Activated CD4-positive, alpha-beta T cell treated with anti-CD3 and anti-CD28 coated beads for 36 hours (primary cell): ENCODE measurements at regions not wholly inside any gene's neighbourhood (a gene's known extent, or its start where the extent isn't known, plus 50 kb on each side); places are given as distances from the start of the nearest gene placed in this dataset.

Source experiments
- ATAC-seq: fragments of 200-7000 bp; cut with Tn5 transposase; one replicate; pipeline ENCODE4 v1.10.0; 2021; ENCODE audit warnings: mild to moderate bottlenecking, moderate library complexity
- CTCF ChIA-PET: fragments of 350-600 bp; sonication (Branson Sonifier 250); formaldehyde crosslinking; loops from one replicate; lab custom pipeline; 2021; ENCODE audit warnings: antibody characterized with exemption; lab: Charles Lee
- POLR2A ChIA-PET: fragments of 350-600 bp; sonication (Branson Sonifier 250); formaldehyde crosslinking; loops from one replicate; lab custom pipeline; 2021; ENCODE audit warnings: antibody characterized with exemption, inconsistent platforms; lab: Charles Lee
- DNase-seq: peaks from one replicate; pipeline ENCODE4 v3.0.0-alpha.2; 2020
- H3K27ac Mint-ChIP-seq: one replicate; pipeline ENCODE4 v1.8.0; 2021; ENCODE audit warnings: mixed read lengths
- H3K27me3 Mint-ChIP-seq: one replicate; pipeline ENCODE4 v1.8.0; 2021; ENCODE audit warnings: mixed read lengths
- H3K36me3 Mint-ChIP-seq: one replicate; pipeline ENCODE4 v1.8.0; 2021; ENCODE audit warnings: low read depth, mixed read lengths
- H3K4me1 Mint-ChIP-seq: one replicate; pipeline ENCODE4 v1.8.0; 2021; ENCODE audit warnings: mixed read lengths
- H3K4me3 Mint-ChIP-seq: one replicate; pipeline ENCODE4 v1.8.0; 2021; ENCODE audit warnings: mild to moderate bottlenecking, moderate library complexity, mixed read lengths
- H3K9me3 Mint-ChIP-seq: one replicate; pipeline ENCODE4 v1.8.0; 2021; ENCODE audit warnings: low read depth, mixed read lengths
- intact Hi-C, 2 experiments: fragments of 100-400 bp; cut with DNase I in 1 of 2; cut with micrococcal nuclease in 1 of 2; formaldehyde crosslinking; loops; one replicate each; pipeline versions ENCODE4 v1.14.2 to v1.15.1; 2022 to 2024; cut with DNase I, micrococcal nuclease

GRCh38 chr2:120885321-120885720, 149.7 kb downstream of the GLI2 start:
- CTCF ChIA-PET = no interaction called here
- DNase-seq = no peak
- intact Hi-C loops = no loop called here
- no peak for ATAC-seq
- Mint-ChIP-seq H3K36me3 (no peaks in the 10 kb centered on the region), H3K4me1 (no peaks in the 10 kb centered on the region), H3K4me3 (no peak overlapping the region), H3K9me3 (no peaks in the 10 kb centered on the region), H3K27ac (no peak overlapping the region), H3K27me3 (peaks cover 1% of the 10 kb centered on the region)
- POLR2A ChIA-PET = interaction anchor here (0.7 kb wide), 1 partner anchor 9 kb away, joined by 4 read pairs; no protein-coding TSS in a partner anchor

GRCh38 chr2:120885749-120886148, 150.1 kb downstream of the GLI2 start:
- CTCF ChIA-PET = no interaction called here
- no peaks in the 10 kb centered on the region for H3K27me3 Mint-ChIP-seq
- no peak for DNase-seq
- POLR2A ChIA-PET = no interaction called here
- H3K36me3 Mint-ChIP-seq = no peaks in the 10 kb centered on the region
- H3K4me1 Mint-ChIP-seq = no peaks in the 10 kb centered on the region
- intact Hi-C loops = no loop called here
- no peak overlapping the region for H3K4me3 Mint-ChIP-seq
- H3K27ac Mint-ChIP-seq = no peak overlapping the region
- no peaks in the 10 kb centered on the region for H3K9me3 Mint-ChIP-seq
- ATAC-seq = no peak

GRCh38 chr2:120886534-120887319, 151.1 kb downstream of the GLI2 start:
- no peaks in the 10 kb centered on the region for H3K27me3 Mint-ChIP-seq
- no peak for DNase-seq
- no peaks in the 10 kb centered on the region for H3K36me3 Mint-ChIP-seq
- H3K9me3 Mint-ChIP-seq = no peaks in the 10 kb centered on the region
- H3K4me1 Mint-ChIP-seq = no peaks in the 10 kb centered on the region
- intact Hi-C loops = no loop called here
- no peak overlapping the region for H3K27ac Mint-ChIP-seq
- no peak overlapping the region for H3K4me3 Mint-ChIP-seq
- ATAC-seq = no peak
- ChIA-PET CTCF (no interaction called here), POLR2A (no interaction called here)

- no peak overlapping the region for H3K4me3 Mint-ChIP-seq
- intact Hi-C loops = no loop called here
- ChIA-PET CTCF (no interaction called here), POLR2A (no interaction called here)
- H3K9me3 Mint-ChIP-seq = no peaks in the 10 kb centered on the region
- ATAC-seq = no peak
- H3K27me3 Mint-ChIP-seq = no peaks in the 10 kb centered on the region
- no peaks in the 10 kb centered on the region for H3K4me1 Mint-ChIP-seq
- H3K27ac Mint-ChIP-seq = no peak overlapping the region
- no peaks in the 10 kb centered on the region for H3K36me3 Mint-ChIP-seq
- no peak for DNase-seq
Observed at GRCh38 chr2:120887320-120887697, 151.6 kb downstream of the GLI2 start.

- no peaks in the 10 kb centered on the region for H3K36me3 Mint-ChIP-seq
Observed at GRCh38 chr2:120887741-120888231, 152.1 kb downstream of the GLI2 start.

GRCh38 chr2:120888851-120889250, 153.2 kb downstream of the GLI2 start:
- ChIA-PET POLR2A (no interaction called here), CTCF (no interaction called here)
- Mint-ChIP-seq H3K27me3 (no peaks in the 10 kb centered on the region), H3K4me3 (no peak overlapping the region), H3K36me3 (no peaks in the 10 kb centered on the region), H3K9me3 (no peaks in the 10 kb centered on the region), H3K27ac (no peak overlapping the region), H3K4me1 (no peaks in the 10 kb centered on the region)
- intact Hi-C loops = no loop called here
- ATAC-seq = no peak
- no peak for DNase-seq

More at GRCh38 chr2:120887741-120888231, 152.1 kb downstream of the GLI2 start:
- CTCF ChIA-PET = interaction anchor here (0.7 kb wide), 1 partner anchor 213 kb away, joined by 3 read pairs; no protein-coding TSS in a partner anchor
- no peak for DNase-seq
- POLR2A ChIA-PET = no interaction called here
- Mint-ChIP-seq H3K27me3 (no peaks in the 10 kb centered on the region), H3K27ac (no peak overlapping the region), H3K9me3 (no peaks in the 10 kb centered on the region), H3K4me3 (no peak overlapping the region), H3K4me1 (no peaks in the 10 kb centered on the region)
- no peak for ATAC-seq
- intact Hi-C loops = no loop called here

- no peak for ATAC-seq
- Mint-ChIP-seq H3K36me3 (no peaks in the 10 kb centered on the region), H3K9me3 (no peaks in the 10 kb centered on the region), H3K4me1 (no peaks in the 10 kb centered on the region), H3K4me3 (no peak overlapping the region), H3K27me3 (no peaks in the 10 kb centered on the region), H3K27ac (no peak overlapping the region)
- CTCF ChIA-PET = no interaction called here
- intact Hi-C loops = no loop called here
- POLR2A ChIA-PET = no interaction called here
- no peak for DNase-seq
Observed at GRCh38 chr2:120889936-120890335, 154.3 kb downstream of the GLI2 start.

GRCh38 chr2:120890566-120891360, 155.1 kb downstream of the GLI2 start:
- no peaks in the 10 kb centered on the region for H3K9me3 Mint-ChIP-seq
- no peaks in the 10 kb centered on the region for H3K27me3 Mint-ChIP-seq
- no peak overlapping the region for H3K4me3 Mint-ChIP-seq
- no peaks in the 10 kb centered on the region for H3K36me3 Mint-ChIP-seq
- ATAC-seq = no peak
- no peak overlapping the region for H3K27ac Mint-ChIP-seq
- no peak for DNase-seq
- H3K4me1 Mint-ChIP-seq = no peaks in the 10 kb centered on the region
- ChIA-PET POLR2A (no interaction called here), CTCF (no interaction called here)
- intact Hi-C loops = no loop called here

- Mint-ChIP-seq H3K4me3 (no peak overlapping the region), H3K27ac (no peak overlapping the region), H3K4me1 (no peaks in the 10 kb centered on the region), H3K36me3 (no peaks in the 10 kb centered on the region), H3K9me3 (no peaks in the 10 kb centered on the region), H3K27me3 (no peaks in the 10 kb centered on the region)
- no peak for DNase-seq
- no peak for ATAC-seq
- ChIA-PET CTCF (interaction anchor here (0.7 kb wide), 1 partner anchor 197 kb away, joined by 3 read pairs; no protein-coding TSS in a partner anchor), POLR2A (no interaction called here)
- intact Hi-C loops = no loop called here
Observed at GRCh38 chr2:120892271-120892966, 156.8 kb downstream of the GLI2 start.

GRCh38 chr2:120892967-120893667, 157.4 kb downstream of the GLI2 start:
- no peak for ATAC-seq
- CTCF ChIA-PET = interaction anchor here (0.7 kb wide), 1 partner anchor 198 kb away, joined by 3 read pairs; no protein-coding TSS in a partner anchor
- Mint-ChIP-seq H3K27ac (no peak overlapping the region), H3K9me3 (no peaks in the 10 kb centered on the region), H3K4me3 (no peak overlapping the region), H3K36me3 (no peaks in the 10 kb centered on the region), H3K4me1 (no peaks in the 10 kb centered on the region), H3K27me3 (no peaks in the 10 kb centered on the region)
- no peak for DNase-seq
- POLR2A ChIA-PET = no interaction called here
- intact Hi-C loops = no loop called here
